Vagina (tissue), 2 donors: ENCODE measurements at regions not wholly inside any gene's neighbourhood (a gene's known extent, or its start where the extent isn't known, plus 50 kb on each side); places are given as distances from the start of the nearest gene placed in this dataset.

Source experiments
- POLR2A ChIP-seq, 2 donors: fragments of 450-650 bp; IDR thresholded peaks; one replicate each; pipeline ENCODE4 v1.6.1; 2017; ENCODE audit warnings: antibody characterized with exemption in 2 of 2, mild to moderate bottlenecking in 2 of 2, moderate library complexity in 2 of 2
- TF ChIP-seq, protein P1 (sequence below), 3 experiments: fragments of 450-650 bp in 2 of 3; fragments of 200-600 bp in 1 of 3; sonication (generic) in 1 of 3; IDR thresholded peaks; one replicate each; pipeline ENCODE4 v1.5.1; 2017 to 2019; ENCODE audit warnings: antibody characterized with exemption in 3 of 3, mild to moderate bottlenecking in 2 of 3, moderate library complexity in 2 of 3

DNA sequence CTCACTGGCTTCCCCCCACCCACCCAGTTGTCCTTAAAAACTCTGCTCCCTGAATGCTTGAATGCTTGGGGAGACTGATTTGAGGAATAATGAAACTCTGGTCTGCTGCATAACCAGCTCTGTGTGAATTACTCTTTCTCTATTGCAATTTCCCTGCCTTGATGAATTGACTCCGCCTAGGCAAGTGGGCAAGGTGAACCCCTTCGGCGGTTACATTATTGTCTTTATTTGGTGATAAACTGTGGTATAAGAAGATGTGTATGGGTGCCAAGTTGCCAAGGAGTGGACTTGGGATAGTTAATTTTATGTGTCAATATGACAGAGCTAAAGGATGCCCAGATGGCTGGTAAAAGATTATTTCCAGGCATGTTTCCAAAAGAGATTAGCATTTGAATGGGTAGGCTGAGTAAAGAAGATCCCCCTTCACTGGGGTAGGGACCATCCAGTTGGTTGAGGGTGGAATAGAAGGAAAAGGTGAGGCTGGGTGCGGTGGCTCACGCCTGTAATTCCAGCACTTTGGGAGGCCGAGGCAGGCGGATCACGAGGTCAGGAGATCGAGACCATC, 98.5 kb upstream of the HAAO start:
- TF ChIP-seq POLR2A (IDR thresholded peaks at IDR 0.05), result no peak
- TF ChIP-seq, protein P1, sequence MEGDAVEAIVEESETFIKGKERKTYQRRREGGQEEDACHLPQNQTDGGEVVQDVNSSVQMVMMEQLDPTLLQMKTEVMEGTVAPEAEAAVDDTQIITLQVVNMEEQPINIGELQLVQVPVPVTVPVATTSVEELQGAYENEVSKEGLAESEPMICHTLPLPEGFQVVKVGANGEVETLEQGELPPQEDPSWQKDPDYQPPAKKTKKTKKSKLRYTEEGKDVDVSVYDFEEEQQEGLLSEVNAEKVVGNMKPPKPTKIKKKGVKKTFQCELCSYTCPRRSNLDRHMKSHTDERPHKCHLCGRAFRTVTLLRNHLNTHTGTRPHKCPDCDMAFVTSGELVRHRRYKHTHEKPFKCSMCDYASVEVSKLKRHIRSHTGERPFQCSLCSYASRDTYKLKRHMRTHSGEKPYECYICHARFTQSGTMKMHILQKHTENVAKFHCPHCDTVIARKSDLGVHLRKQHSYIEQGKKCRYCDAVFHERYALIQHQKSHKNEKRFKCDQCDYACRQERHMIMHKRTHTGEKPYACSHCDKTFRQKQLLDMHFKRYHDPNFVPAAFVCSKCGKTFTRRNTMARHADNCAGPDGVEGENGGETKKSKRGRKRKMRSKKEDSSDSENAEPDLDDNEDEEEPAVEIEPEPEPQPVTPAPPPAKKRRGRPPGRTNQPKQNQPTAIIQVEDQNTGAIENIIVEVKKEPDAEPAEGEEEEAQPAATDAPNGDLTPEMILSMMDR (IDR thresholded peaks at IDR 0.05), result no peak
